Keratinocyte (primary cell): ENCODE measurements at regions not wholly inside any gene's neighbourhood (a gene's known extent, or its start where the extent isn't known, plus 50 kb on each side); places are given as distances from the start of the nearest gene placed in this dataset.

Source experiments
- DNase-seq: peaks from one replicate; pipeline ENCODE4 v3.0.0-alpha.2; 2011; ENCODE audit warnings: low read depth, missing footprints, low spot score
- FAIRE-seq: peaks from 2 replicates; lab custom pipeline; 2011; peaks lifted over from hg19 to GRCh38; lab: Jason Lieb, UNC
- H2AFZ ChIP-seq: 2 replicates; pipeline ENCODE4 v1.6.0; 2012; ENCODE audit warnings: low read length, control low read depth, inconsistent platforms; ENCODE audit not compliant: control insufficient read depth
- H3K27ac ChIP-seq: 2 replicates; pipeline ENCODE4 v1.5.1; 2011; ENCODE audit warnings: low read length; ENCODE audit not compliant: control insufficient read depth, insufficient read depth
- H3K27me3 ChIP-seq: 3 replicates; pipeline ENCODE4 v1.6.0; 2011; ENCODE audit warnings: low read length; ENCODE audit not compliant: control insufficient read depth, insufficient read depth; ENCODE audit errors: extremely low read depth
- H3K36me3 ChIP-seq, 2 experiments: 2 replicates in 1 of 2; 3 replicates in 1 of 2; pipeline ENCODE4 v1.5.1; 2011; ENCODE audit warnings: low read length in 2 of 2, mild to moderate bottlenecking in 1 of 2; ENCODE audit not compliant: control insufficient read depth in 2 of 2, insufficient read depth in 2 of 2; ENCODE audit errors: extremely low read depth in 1 of 2
- H3K4me1 ChIP-seq: 3 replicates; pipeline ENCODE4 v1.5.1; 2011; ENCODE audit warnings: low read length; ENCODE audit not compliant: control insufficient read depth, insufficient read depth; ENCODE audit errors: extremely low read depth
- H3K4me2 ChIP-seq: 3 replicates; pipeline ENCODE4 v1.6.0; 2011; ENCODE audit warnings: low read depth, low read length; ENCODE audit not compliant: control insufficient read depth, insufficient read depth; ENCODE audit errors: extremely low read depth
- H3K4me3 ChIP-seq, 3 experiments: fragments of 200-600 bp in 1 of 3; sonication (generic) in 1 of 3; 2 replicates in 2 of 3; 3 replicates in 1 of 3; pipeline ENCODE4 v1.5.1; 2011 to 2016; ENCODE audit warnings: low read length in 3 of 3, mild to moderate bottlenecking in 3 of 3, control low read depth in 2 of 3, inconsistent platforms in 1 of 3, low read depth in 1 of 3, mixed read lengths in 1 of 3, mixed run types in 1 of 3, moderate library complexity in 1 of 3; ENCODE audit not compliant: control insufficient read depth in 2 of 3, insufficient read depth in 2 of 3; ENCODE audit errors: extremely low read depth in 1 of 3
- H3K79me2 ChIP-seq: 2 replicates; pipeline ENCODE4 v1.6.0; 2012; ENCODE audit warnings: low read length; ENCODE audit not compliant: control insufficient read depth, insufficient read depth
- H3K9ac ChIP-seq: 3 replicates; pipeline ENCODE4 v1.6.0; 2011; ENCODE audit warnings: low read length; ENCODE audit not compliant: control insufficient read depth, insufficient read depth; ENCODE audit errors: extremely low read depth
- H3K9me1 ChIP-seq: 3 replicates; pipeline ENCODE4 v1.6.0; 2011; ENCODE audit warnings: low read length; ENCODE audit not compliant: control insufficient read depth, insufficient read depth; ENCODE audit errors: extremely low read depth
- H3K9me3 ChIP-seq: 2 replicates; pipeline ENCODE4 v1.5.1; 2012; ENCODE audit warnings: low read depth, low read length; ENCODE audit not compliant: control insufficient read depth
- H4K20me1 ChIP-seq: 3 replicates; pipeline ENCODE4 v1.6.0; 2011; ENCODE audit warnings: low read length; ENCODE audit not compliant: control insufficient read depth, insufficient read depth; ENCODE audit errors: extremely low read depth
- CTCF ChIP-seq, 3 experiments: IDR thresholded peaks in 1 of 3; conservative IDR thresholded peaks in 1 of 3; optimal IDR thresholded peaks in 1 of 3; 2 replicates in 2 of 3; 3 replicates in 1 of 3; pipeline versions ENCODE3 to v1.5.1; 2011; ENCODE audit warnings: low read length in 3 of 3, mild to moderate bottlenecking in 3 of 3, moderate library complexity in 2 of 3, control low read depth in 1 of 3, inconsistent platforms in 1 of 3; ENCODE audit not compliant: insufficient read depth in 2 of 3; ENCODE audit errors: extremely low read depth in 1 of 3
- EZH2 ChIP-seq: IDR thresholded peaks from one replicate; pipeline ENCODE4 v1.6.1; 2012; ENCODE audit warnings: inconsistent platforms, mild to moderate bottlenecking, low read length, moderate library complexity
- dilution Hi-C: fragments of 300-500 bp; cut with MboI; formaldehyde crosslinking; loops from one replicate; pipeline ENCODE4 v1.7.0; 2020; ENCODE audit warnings: low sequenced_read_pairs; ENCODE audit not compliant: extremely low pct_ligation_motif_present

DNA sequence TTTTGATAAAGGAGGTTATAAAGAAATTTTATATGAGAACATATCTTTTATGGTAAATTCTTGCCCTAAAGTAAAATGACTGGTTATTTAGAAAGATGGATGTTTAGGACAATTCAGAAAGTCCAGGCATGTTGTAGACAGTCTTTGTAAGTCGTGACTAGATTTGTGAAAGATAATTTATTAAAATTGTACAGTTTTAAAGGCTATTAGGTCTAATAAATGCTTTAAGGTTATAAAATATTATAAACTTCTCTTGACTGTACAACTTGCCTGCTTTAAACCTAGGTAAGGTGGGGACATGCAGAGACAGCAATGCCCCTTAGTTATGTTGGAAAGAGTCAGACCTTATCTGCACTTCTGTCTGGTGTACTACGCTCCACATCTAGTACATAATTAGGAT, 933.5 kb downstream of the SI start:
- Histone ChIP-seq H3K4me3 (no peak overlapping the region), H3K9me1 (no peaks in the 10 kb centered on the region), H4K20me1 (no peaks in the 10 kb centered on the region), H3K27me3 (no peaks in the 10 kb centered on the region), H3K9me3 (peaks cover 4% of the 10 kb centered on the region), H3K27ac (no peak overlapping the region), H3K79me2 (no peaks in the 10 kb centered on the region), H3K9ac (no peak overlapping the region), H3K4me2 (no peak overlapping the region), H3K36me3 (no peaks in the 10 kb centered on the region), H3K4me1 (no peaks in the 10 kb centered on the region), H2AFZ (no peak overlapping the region)
- FAIRE-seq, result no peak
- TF ChIP-seq CTCF (optimal IDR thresholded peaks at IDR 0.05 in 1 of 3, IDR thresholded peaks at IDR 0.05 in 1 of 3, conservative IDR thresholded peaks at IDR 0.05 in 1 of 3; ENCODE audit: extremely low read depth in 1 of 3, insufficient read depth in 2 of 3, low read length in 3 of 3), result no peak
- no peak for TF ChIP-seq EZH2
- no peak for DNase-seq
- dilution Hi-C loops, result no loop called here

DNA sequence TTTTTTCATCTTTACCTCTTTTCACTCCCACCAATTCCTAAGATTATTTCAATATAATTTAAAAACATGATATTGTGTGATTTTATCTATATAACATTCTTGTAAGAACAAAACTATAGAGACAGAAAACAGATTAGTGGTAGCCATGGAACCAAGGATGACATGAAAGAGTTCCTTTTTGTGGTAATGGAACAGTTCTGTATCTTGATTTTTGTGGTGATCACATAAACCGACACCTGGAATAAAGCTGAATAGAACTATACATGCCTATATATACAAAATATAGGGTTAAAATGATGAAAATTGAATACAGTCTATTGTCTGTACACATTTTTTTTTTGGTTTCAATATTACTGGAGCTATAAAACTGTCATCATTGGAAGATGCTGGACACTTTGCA, 945.4 kb downstream of the SI start:
- dilution Hi-C loops, result no loop called here
- H3K9ac ChIP-seq, result no peak overlapping the region
- H3K27ac ChIP-seq, result no peak overlapping the region
- no peak overlapping the region for H3K4me2 ChIP-seq
- FAIRE-seq, result no peak
- no peaks in the 10 kb centered on the region for H3K4me1 ChIP-seq
- H3K4me3 ChIP-seq, result no peak overlapping the region
- H2AFZ ChIP-seq, result no peak overlapping the region
- no peaks in the 10 kb centered on the region for H3K27me3 ChIP-seq
- H3K36me3 ChIP-seq, result no peaks in the 10 kb centered on the region
- no peak for DNase-seq
- H4K20me1 ChIP-seq, result no peaks in the 10 kb centered on the region
- H3K79me2 ChIP-seq, result no peaks in the 10 kb centered on the region
- H3K9me1 ChIP-seq, result no peaks in the 10 kb centered on the region
- no peaks in the 10 kb centered on the region for H3K9me3 ChIP-seq
- no peak for TF ChIP-seq EZH2
- TF ChIP-seq CTCF (optimal IDR thresholded peaks at IDR 0.05 in 1 of 3, IDR thresholded peaks at IDR 0.05 in 1 of 3, conservative IDR thresholded peaks at IDR 0.05 in 1 of 3; ENCODE audit: extremely low read depth in 1 of 3, insufficient read depth in 2 of 3, low read length in 3 of 3), result no peak
